Suppressor macrophage treated with lipopolysaccharide for 4 hours (primary cell): ENCODE measurements at regions not wholly inside any gene's neighbourhood (a gene's known extent, or its start where the extent isn't known, plus 50 kb on each side); places are given as distances from the start of the nearest gene placed in this dataset.

Experiments
- DNase-seq: peaks from one replicate; pipeline ENCODE4 v3.0.0-alpha.2; 2020

DNA sequence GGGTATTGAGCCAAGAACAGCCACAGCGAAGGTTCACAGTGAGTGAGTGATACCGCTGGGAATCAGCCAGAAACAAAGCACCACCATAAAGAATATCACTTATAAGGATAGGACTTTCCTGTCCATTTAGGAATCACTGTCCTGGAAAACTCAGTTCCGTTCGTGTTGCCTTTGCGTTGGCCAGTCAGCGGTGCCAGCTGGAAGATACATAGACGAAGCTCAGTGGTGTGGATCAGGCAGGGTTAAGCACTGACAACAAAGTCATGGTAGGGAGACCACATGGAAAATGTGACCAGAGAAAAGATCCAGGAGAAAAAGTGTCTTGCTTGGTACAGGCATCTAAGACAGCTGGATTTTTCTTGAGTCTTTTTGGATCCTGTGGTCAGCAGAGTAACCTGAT, 579.7 kb upstream of the DPP6 start:
- no peak for DNase-seq

DNA sequence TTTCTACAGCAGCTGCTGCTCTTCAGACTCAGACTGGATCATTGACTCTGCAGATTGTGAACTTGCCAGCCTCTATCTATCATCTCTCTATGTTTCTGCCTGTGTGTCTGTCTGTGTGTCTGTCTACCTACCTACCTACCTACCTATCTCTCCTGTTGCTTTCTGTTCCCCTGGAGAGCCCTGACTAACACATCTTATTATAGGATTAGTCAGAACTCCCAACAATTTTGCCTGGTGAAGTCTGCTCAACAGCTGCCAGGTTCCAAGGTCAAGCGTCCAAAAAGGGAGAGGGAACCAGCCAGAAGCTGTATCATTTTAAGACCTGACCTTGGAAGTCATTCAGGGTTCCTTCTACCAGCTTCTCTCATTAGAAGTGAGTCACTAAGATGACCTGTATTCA, 579.0 kb upstream of the DPP6 start:
- no peak for DNase-seq

DNA sequence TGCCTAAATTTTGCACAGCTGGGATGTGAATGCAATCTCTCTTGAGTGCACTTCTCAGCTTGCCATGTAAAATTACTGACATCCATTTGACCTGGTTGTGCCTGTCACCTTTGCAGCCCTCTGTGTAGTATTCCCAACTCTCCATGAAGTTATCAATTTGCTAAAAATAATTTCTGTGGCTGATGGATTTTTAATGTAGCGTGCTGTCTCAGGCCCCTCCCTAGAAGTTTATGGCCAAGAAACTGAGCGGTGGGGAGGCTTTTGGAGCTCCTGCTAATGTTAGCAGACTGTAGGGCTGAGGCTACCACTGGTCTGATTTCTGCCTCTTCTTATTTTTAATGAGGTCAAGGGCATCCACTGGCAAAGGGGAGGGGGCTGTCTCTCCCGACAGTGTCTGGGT, 577.0 kb upstream of the DPP6 start:
- DNase-seq = no peak

DNA sequence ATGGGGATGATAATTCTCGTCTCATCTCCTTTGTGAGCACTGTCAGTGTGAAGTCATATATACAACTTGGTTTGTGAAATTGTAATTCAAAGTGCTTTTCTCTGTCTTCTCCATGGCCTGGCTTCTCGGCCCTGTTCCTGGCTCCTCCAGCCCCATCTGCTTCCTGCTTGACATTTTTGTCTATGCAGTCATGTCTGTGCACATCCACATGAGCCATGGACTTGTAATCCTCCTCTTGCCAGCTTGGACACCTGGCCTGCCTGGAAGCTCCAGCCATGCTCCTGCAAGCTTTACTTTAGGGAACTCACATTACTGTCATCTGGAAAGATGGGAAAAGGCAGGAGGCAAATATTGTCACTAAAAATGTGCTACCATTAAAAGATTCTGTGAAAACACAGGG, 576.0 kb upstream of the DPP6 start:
- no peak for DNase-seq

DNA sequence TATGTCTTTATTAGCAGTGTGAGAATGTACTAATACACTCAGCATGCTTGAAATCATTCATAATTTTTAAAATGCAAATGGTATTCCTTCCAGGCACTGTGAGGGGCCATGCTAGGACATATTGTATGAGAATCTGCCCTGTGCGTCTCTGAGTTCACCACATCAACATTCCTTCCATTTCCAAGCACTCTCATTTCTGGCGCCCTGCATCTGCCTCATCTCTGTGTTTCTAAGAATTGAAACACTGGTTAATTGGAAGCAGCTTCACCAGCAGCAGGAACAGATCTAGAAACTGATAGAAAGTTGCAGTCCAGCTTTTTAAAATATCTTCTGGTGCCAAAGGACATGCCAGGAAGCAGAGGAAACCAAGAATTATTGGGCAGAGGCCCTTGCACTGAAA, 555.9 kb upstream of the DPP6 start:
- DNase-seq = no peak

DNA sequence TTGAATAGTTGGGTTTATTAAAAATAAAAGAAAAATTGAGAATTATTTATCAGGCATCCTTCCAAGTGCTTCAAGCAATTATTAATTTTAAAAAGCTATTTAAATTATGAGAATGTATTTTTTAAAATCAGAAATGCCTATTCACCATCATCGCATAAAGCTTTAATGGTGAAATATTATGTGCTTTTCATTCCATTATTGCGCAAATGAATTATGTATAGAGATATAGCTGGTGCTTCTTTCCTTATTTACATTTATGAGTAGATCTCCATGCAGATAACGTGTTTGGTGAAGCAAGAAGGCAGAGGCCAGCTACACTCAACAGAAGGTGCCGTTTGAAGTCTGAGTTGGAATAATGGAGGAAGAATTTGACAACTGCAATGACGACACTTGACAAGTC, 549.1 kb upstream of the DPP6 start:
- no peak for DNase-seq

DNA sequence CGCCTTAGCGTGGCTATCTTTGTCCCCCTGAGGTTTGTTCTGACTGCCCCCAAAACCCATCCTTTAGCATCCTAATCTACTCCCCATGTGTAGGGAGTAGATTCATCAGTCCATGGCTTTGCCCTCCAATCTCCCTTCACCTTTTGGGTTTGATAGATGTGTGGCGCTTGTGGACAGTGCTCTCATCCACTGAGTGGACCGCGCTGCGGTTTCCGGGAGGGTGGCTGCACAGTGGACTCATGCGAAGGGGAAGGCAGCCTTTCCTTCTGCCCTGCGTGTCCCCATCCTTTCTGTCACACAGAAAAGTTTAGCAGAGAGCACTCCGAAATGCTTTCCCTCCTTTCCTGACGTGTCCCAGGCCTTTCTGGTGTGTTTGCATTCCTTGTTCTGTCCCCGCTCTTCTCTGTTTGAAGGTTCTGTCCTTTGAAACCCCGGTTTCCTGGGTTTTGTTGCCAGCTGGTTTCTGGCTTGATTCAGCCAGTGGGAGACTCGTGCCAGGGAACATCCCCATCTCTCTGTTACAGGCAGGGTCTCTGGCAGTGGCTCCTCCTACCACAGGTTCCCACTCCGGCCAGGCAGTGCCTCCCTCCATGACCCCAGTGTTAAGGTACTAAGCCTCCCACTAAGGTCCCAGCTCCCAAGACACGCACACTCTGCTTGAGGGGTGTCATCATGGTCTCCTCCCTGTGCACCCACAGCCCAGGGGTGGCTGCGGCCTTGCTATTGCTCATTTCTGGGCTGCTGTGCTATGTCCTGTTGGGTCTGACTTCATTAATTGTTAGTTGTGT, 547.7 kb upstream of the DPP6 start:
- DNase-seq = no peak

DNA sequence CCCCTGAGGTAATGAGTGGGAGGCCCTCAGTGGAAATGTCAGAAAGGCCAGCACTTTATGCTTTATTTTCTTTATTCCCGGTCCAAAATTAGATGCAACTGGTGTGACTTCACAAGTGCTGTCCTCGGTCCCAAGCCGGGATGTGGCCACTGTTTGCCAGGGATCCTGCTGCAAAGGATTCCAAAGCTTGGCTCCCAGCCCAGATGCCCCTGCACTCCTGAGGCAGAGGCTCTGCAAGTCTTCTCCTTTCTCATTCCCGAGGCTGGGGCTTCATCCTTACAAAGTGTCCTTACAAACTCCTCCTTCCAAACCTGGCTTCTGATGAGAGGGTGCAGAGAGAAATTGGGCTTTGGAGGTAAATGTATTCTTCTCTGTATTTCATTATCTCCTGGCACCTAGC, 544.3 kb upstream of the DPP6 start:
- DNase-seq = no peak

DNA sequence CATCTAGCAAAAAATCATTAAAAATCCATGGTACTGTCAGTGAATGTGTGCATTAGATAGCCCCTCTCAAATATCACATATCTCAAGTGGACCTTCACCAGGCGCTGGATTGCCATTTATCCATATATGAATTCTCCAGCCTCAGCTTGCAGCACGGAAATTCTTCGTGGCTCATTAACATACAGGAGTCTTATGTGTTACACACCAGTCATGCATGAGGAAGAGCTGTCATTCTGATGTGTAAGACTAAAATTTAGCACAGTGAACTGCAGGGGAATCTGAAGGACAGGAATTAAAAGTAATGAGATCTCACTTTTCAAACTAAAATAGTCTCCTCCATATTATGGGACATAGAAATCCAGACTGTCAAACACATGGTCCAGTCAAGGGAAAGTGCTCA, 542.4 kb upstream of the DPP6 start:
- DNase-seq = no peak

DNA sequence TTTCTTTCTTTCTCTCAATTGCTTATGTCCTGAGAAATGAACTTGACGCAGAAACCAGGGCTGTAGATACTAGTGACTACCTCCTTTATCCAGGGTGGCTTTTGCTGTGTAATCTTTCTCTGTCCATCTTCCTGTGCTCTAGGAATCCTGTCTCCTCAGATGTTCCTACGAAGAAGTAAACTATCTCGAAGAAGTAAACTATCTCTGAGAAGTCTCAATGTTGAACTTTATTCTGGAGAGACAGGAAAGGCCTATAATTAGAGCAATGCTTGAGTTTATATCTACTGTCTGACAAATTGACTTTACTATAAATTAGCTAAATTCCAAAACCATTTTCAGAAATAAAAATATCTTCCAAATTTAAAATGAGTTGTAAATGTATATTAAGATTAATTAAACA, 541.5 kb upstream of the DPP6 start:
- no peak for DNase-seq

DNA sequence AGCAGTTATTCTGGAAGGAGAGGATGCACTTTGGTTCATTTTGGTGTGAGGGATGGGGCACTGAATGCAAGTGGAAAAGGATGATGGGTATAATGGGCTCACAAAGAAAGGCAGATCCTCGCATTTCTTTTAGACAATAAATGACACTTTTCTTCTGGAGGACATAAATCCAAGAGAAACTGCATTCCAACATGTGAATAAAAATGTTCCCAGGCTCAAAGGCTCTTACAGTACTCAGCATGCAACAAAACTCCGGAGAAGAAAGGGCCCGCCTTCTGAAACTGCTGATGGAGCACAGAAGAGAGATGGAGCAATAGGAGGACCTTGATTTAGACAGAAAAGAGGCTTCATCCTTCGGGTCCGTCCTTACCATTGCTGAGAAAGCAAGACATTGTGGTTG, 538.2 kb upstream of the DPP6 start:
- no peak for DNase-seq

DNA sequence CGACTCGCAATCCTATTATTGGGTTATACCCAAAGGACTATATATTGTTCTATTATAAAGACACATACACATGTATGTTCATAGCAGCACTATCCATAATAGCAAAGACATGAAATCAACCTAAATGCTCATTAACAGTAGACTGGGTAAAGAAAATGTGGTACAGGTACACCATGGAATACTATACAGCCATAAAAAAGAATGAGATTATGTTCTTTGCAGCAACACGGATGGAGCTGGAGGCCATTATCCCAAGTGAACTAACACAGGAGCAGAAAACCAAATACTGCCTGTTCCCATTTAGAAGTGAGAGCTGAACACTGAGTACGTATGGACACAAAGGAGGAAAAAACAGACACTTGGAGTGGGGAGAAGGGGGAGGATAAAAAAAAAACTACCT, 536.8 kb upstream of the DPP6 start:
- DNase-seq = no peak

DNA sequence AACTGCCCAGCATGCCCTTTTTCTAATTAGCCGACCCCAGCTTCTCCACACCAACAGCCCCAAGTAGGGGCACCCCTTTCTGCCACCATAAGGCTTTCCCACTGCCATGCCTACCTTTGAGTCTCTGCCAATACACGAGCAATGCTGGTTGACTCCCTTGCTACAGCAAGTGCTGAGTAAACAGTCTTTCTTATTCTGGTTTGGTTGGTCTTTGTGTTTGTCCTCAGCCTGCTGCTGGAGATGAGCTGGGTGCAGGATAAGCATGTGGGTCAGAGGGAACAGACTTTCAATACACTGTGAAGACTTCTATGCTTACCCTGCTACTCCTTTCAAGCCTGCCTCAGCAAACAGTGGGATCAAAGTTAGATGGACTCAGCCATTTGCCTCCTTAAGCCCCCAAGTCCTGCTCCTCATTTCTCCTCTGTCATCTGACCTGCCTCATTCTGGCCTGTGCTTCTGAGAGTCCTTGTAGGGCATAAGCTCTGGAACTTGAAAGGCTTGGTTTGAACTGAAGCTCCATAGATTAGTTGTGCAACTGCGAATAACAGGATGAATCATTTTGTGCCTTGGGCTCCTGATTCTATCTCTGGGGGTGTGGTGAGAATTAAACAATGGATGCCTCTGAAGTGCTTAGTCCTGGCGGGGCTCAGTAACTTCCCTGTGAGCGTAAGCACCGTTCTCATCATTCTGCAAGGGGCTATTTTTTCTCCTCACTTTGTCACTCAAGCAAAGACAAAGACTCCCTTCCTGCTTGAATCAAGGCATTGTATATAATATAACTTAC, 533.8 kb upstream of the DPP6 start:
- no peak for DNase-seq

DNA sequence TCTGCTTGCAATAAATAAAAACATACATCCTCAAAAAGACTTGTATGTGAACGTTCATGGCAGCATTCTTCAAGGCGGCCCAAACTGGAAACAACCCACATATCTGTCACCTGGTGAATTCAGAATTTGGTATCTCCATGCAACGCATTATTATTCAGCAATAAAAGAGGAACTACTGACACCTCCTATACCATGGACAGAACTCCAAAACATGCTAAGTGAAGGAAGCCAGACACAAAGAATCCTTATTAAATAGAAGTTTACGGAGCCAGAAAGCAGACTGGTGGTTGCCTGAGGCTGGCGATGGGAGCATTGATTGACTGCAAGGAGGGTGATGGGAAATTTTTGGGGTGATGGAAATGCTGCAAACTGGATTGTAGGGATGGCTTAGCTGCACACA, 530.8 kb upstream of the DPP6 start:
- DNase-seq = no peak

DNA sequence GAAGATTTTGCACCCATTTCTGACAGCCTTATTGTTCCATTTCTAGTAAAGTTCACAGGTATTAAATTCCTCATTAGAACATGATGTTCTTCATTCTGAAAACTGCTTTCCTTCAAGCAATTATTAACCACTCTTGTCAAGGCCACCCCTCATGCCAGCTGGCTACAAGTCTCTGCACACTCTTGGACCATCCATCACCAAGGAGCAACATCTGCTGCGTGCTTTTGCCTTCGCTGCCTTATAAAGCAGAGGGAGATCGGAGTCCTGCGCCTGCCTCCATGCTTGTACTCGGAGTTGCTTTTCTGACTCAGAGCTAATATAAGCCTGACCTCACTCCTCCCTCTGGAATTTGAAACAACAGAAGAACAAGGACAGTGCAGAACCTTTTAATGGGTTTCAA, 529.9 kb upstream of the DPP6 start:
- DNase-seq = no peak

DNA sequence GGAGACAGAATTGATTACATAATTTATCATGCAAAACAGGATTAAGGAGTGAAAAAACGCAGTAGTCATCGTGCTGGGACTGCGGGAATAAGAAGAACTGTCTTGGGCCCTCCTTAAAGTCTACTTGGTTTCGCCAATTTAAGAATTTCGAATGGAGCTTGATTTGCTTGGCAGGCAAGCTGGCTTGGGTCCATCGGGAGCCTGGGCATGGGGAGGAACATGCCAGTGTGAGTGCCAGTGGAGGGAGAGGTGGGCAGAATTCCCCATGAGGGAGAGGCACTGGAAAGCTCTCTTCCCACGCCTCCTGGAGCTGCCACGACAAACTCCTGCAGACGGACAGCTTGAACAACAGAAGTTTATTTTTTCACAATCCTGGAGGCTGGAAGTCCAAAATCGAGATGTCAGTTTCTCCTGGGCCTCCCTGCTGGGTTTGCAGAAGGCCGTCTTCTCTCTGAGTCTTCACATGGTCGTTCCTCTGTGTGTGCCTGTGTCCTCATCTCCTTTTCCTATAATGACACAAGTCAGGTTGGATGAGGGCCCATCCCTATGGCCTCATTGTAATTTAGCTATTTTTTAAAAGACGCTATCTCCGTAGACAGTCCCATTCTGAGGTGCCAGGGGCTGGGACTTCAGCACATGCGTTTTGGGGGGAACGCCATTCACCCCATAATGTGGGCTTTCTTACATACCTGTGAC, 528.7 kb upstream of the DPP6 start:
- DNase-seq = no peak

DNA sequence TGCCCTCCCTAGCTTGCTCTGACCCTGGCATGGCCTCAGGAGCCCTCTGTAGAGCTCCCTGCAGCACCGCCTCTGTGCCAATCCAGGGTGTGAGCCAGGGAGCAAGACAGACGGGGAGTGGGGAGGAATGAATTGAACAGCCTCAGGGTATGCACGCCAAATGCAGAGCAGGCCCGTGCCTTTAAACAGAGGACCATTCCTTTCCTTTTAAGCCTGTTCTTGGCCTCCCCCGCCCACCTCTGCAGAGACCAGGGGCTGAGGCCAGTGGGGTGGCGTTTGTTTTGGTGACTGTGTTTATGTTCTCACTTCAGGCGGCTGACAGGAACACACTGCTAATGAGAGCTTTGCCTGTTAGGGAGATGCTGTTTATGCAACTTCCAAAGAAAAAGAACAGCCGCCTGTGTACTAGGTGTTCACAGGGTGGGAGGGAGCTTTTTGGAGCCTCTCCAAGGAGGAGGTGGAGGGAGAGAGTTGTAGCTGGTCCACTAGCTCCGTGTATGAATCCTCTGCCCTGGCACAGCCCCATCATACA, 528.1 kb upstream of the DPP6 start:
- no peak for DNase-seq

DNA sequence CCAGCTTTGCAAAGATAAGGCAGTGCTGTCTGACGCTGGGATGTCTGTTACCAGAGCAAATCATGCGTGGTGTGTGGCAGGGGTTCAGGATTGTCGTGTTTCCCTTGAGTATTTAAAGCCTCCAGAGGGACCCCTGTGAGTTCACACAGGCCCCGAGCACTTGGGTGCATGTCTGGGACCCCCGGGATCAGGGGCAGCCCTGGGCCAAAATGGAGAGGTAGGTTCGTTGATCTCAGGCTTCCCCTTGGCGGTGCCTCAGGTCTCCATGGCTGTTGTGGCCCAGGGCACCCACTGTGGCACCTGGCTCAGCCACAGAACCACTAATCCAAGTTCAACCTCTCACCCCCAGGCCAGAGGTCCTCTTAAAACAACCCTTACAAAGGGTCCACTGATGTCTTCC, 523.1 kb upstream of the DPP6 start:
- DNase-seq = no peak

DNA sequence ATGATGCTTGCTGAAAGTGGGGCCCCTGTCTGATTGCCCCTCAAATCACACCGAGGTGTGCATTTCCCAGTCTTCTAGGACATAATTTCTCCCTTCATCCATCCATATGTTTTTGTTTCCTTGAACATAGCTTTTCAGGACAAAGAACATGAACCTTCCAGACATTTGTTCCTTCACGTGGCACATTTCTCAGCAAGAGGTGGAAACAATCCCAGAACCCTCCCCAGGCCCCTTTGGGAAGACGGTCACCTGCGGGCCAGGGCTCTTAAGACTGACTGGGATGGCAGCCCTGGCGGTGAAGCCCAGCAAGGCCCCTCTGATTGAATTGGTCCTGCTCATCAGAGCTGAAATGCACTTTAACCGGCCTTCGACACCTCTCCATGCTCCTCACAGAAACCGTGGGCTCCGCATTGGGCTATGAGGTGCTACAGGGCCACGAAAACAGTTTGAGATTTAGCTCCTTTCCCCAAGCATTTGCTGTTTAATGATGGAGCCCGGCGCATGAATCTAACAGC, 522.5 kb upstream of the DPP6 start:
- no peak for DNase-seq

DNA sequence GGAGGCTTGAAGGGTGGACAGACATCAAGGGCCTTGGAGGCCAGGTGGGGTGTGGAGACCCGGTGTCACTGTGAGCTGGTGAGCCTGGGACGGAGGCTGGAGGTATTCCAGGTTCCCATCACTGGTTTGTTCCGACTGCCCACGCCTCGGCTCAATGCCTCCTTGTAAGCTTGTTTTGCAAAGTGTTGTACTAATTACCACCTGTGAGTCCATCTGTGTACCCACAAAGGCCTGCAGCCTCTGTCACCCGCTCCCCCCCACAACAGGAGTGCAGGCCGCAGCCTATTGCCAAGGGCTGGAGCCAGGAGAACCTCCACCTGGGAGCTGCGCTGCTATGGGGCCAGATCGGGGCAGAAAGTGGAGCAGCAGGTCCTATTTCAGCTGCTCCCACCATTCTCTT, 521.8 kb upstream of the DPP6 start:
- no peak for DNase-seq

DNA sequence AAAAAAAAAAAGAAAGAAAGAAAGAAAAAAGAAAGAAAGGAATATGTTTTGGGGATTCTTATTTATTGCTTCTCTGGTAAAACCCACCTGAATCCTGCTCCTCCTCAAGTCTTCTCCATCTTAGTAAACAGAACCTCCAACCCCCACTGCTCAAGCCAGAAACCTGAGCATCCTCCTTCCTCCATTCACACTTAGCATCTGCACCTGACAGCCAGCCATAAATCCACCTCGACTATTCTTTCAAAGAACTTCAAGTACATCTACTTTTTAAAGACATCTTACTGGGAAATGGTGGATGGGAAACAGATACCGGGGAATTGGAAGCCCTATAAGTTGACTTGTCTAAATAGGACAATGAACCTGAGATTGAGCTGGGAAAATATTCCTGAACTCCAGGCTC, 519.9 kb upstream of the DPP6 start:
- no peak for DNase-seq

DNA sequence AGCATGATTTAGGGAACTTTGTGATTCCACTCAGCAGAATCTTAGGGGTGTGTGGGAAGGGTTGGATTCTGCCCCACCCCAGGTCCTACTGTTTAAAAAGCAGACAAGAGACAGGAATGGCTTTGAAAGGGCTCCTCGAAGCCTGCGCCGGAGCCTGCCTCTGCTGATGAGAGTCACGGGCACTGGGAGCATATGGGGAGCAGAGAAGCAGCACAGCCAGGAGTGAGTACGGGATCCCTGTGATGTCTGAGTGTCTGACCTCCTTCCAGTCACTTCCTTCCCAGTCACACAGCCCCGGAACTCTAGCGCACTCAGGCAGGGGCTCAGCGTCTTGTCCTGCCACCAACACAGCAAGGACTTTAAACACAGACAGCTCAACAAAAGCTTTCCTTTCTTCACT, 514.9 kb upstream of the DPP6 start:
- no peak for DNase-seq

DNA sequence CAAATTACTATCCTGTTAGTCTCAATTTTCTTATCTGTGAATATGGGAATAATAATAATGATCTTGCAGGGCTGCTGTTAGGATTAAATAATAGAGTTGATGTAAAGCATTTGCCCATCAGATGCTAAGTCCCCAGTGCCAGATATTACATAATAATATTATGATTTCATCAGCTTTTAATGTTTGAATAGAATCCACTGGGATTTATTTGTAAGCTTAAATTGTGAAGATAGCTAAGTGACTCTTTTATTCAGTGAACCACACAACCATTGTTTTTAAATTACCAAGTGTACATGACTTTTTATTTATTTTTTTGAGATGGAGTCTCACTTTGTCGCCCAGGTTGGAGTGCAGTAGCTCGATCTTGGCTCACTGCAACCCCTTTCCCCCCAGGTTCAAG, 510.3 kb upstream of the DPP6 start:
- DNase-seq = no peak

DNA sequence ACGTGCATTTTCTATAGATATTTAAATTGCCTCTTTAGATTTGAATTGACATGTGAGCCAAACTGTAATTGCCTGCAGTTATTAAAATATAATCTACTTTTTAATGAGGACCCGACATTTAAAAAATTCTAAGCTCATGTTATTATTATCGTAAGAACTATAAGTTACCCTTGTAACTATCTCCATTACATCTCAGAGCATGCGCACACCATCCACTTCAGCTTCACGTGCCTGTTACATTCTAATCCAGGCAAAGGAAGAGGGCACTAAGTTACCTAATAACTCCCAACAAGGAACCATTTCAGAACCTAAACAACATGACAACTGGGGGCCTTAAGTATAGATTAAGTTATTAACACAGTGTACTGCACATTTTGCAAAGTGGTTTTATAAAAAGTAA, 509.0 kb upstream of the DPP6 start:
- no peak for DNase-seq
